DMS79 treated with DMSO at 0.1 percent for 48 hours (cell line): ENCODE measurements at regions not wholly inside any gene's neighbourhood (a gene's known extent, or its start where the extent isn't known, plus 50 kb on each side); places are given as distances from the start of the nearest gene placed in this dataset.

Experiments used
- DNase-seq: peaks from one replicate; lab custom pipeline; 2025; lab: John Stamatoyannopoulos, UW

DNA sequence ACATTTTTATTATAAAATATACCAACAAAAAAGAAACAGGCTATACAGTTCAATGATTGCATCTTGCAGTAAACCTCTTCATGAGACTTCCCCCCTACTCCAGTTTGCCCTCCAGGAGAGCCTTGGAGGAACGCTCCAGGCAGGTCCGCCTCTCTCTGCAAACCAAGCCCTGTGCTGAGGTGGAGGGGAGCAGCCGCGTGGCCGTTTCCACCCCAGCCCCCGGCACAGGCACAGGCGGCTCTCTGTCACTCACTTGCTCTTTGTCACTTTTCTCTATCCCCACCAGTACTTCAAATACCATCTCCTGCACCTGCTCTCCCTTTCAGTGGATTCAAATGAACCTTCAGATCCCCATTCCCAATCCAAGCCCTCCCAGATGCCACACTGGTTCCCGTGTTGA, 479.9 kb downstream of the OCA2 start:
- no peak for DNase-seq

GRCh38 chr15:27617013-27617412, 482.1 kb downstream of the OCA2 start:
- DNase-seq = no peak

DNA sequence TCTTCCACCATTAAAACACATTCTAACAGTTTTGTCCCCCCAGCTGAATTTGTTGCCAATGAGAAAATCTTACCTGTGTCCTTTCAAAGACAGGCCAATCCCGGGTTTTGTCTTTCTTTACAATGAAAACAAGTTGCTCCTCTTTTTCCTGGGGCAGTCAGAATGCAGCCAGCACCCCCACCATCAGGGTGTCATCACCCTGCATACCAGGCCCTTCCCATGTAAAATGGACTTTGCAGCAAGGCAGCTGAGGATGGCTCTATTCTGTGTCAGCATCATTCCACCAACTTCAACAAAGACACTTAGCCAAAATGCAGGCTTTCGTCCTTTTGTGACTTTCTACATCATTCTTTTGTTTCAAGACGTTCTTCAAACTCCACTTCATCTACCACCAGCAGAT, 490.9 kb downstream of the OCA2 start:
- no peak for DNase-seq

DNA sequence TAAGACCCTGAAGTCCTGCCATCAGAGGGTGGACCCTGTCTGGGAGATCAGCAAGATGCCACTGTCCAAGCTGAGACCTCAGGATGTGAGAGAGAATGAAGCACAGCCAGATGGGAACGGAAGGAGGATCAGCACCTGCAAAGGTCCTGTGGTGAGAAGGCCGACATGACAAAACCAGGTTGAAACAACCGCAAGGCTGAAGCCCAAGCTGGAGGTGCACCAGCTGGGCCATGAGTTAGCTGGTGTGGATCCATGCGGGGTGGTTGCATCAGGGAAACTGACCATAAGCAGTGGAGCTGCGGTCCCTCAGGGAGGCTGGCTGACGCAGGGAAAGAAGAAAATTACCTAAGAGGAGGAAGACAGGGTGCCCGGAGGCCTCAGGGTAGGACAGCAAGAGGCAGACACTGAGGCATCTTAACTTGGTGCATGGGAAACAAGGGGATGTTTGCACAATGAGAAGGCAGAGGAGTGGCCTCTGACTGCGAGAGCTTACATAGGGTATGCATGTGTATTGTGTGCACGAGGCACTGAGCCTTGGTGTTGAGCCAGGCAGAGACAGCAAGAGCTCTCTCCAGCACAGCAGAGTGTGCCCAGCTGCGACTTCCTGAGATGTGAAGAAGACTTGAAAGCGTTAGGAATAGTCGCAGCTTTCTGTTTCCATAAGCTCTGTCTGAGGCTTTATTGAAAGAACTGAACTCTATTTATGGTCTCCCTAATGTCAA, 497.7 kb downstream of the OCA2 start:
- peak; percentile 78 for DNase-seq

DNA sequence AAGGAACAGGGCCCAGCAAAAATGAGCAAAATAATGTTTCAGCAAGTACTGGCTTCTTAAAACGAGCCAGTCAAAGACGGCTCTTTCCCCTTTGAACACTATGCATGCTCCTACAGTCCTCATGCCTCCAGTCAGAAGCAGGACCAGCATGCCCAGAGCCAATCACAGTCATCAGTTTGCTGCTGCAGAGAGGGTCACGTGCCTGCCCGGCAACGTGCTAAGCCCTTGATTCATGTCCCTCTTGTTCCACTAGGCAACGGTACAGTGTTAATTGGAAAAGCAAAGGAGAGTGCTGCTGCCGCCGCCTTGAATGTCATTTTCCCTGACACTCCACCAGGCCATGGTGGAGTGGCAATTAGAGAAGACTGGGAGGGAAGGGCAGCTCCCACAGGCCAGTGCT, 500.1 kb downstream of the OCA2 start:
- DNase-seq = no peak

- no peak for DNase-seq
Observed at GRCh38 chr15:27598251-27599009, 500.7 kb downstream of the OCA2 start.

GRCh38 chr15:27595211-27595610, 503.9 kb downstream of the OCA2 start:
- DNase-seq = no peak

- DNase-seq = no peak
Observed at GRCh38 chr15:27592036-27592760, 506.9 kb downstream of the OCA2 start.
